HG02798 (cell line): ENCODE measurements at regions not wholly inside any gene's neighbourhood (a gene's known extent, or its start where the extent isn't known, plus 50 kb on each side); places are given as distances from the start of the nearest gene placed in this dataset.
"Not testable (repeated sequence)": the region's sequence is repeated elsewhere in the genome, so short reads cannot be mapped to it uniquely, and the experiment has no call there.

ENCODE experiments used
- ATAC-seq: cut with Tn5 transposase; IDR thresholded peaks from one replicate; pipeline ENCODE4 v1.9.1; 2021; ENCODE audit warnings: mild to moderate bottlenecking; ENCODE audit not compliant: unreplicated experiment, poor library complexity

- ATAC-seq = no peak
These were observed 161.8 kb upstream of the MTPN start for GRCh38 chr7:136138991-136139390.

GRCh38 chr7:136136906-136137454 lies 159.8 kb upstream of the MTPN start:
- no peak for ATAC-seq

DNA sequence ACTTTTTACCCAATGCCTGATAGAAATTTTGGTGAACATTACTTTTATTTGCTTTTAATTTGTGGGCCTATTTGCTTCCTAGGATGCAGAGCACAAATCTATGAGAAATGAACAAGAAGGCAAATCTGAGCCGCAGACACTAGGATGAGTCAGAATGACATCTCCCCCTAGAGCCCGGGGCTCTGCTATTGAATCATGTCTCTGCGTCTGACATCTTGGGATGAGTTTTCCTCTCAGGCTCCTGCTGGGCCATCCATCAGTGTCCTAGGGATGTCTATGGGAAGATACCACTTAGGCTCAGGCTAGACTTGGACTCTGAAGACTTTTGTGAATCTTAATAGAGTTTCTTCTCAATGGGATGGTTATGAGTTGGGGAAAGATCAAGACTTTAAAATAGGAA lies 157.3 kb upstream of the MTPN start:
- no peak for ATAC-seq

DNA sequence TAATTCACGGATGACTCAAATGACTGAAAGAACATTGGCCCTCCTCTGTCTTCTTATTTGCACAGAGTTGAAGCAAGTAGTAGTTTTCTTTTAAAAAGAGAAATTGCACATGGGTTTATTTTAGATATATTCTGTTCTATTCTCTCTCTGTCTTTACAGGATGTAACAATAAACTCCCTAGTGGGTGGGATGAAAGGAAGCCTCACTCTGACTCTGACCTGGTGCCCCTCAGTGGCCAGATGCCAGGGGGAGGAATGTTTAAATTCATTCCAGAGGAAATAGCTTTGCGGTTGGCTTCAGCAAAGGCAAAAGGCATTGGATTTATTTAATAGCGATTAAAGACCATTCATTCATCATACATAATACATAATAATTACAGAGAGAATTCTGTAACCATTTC lies 156.4 kb upstream of the MTPN start:
- ATAC-seq = no peak

DNA sequence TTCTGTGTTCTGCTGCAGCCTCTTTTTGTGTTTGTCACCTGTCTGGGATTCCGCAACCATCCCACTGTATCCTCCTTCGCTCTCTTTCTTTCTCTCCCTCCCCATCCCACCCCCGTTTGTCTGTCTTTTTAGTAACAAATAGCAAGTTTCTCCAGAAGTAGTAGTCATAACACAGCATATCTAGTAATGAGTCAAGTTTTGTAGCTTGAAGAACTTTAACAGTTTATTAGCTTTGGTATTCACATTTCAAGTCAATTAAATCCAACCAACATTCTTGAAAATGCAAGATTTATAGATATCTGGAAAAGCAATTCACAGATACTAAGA lies 154.1 kb upstream of the MTPN start:
- no peak for ATAC-seq

DNA sequence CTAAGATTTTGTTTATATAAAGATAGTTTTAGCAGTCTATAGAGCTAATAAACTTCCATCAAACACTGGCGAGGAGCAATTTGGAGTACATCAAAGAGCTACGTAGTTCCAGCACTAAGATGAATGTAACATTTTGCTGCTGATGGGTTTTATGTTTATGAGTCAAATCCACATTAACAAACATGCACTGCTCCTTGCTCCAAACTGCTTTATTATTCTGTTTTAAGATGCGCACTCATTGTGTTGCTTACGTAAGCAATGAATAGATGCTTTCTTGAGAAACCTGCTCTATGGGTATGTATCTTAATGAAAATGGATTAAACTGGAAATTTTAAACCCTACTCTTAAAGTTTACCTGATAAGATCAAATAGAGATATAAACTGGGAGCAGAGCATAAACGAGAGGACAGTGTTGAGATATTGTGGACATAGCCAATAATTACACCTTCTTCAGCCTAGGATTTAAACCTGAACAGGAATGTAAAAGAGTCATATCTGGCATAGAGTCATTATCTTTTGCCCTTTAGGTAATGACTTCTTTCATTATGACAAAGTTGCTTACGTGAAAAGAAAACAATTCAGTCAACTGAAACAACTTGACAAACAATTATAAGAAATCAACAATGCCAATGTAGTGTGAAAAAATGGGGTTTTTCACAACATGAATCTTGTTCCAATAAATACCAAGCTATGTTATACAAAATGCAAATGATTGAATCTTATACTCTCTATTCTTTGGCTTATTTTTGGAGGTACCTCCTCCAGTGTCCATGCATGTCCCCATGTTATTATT lies 153.5 kb upstream of the MTPN start:
- no peak for ATAC-seq

DNA sequence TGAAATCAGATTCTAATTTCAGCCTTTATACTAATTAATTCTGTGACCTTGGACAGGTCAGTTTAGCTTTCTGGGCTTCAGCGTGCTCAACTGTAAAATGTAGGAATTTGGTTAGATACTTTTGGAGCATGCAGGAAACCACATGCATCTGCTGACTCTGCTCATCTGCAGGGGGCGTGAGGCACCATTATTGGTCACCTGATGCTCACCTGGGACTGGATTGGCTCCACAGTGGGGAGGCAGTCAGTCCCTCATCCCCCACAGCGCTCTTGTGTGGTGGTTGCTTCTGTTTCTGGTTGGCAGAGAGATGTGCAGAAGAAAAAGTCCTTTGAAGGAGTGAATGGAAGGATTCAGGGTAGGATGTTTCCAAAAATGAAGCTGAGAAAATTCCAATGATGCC lies 150.9 kb upstream of the MTPN start:
- ATAC-seq = no peak

DNA sequence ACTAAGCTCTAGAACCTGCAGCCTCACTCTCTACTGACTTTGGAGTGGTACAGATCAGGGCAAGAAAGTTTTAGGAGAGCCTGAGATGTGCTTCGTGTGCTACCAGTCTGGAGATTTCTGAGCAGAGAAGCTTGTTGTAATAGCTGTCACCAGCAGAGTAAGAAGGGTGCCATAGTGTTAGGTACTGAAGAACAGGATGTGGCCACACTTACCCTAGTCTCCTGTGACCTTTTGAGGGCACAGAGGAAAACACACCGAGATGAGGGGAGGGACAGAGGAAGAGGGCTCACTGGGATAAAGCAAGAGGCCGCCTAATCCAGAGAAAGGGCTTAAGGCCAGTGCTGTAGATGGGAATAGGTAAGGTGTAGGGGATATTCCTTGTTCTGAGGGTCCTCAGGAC lies 146.2 kb upstream of the MTPN start:
- ATAC-seq = no peak

DNA sequence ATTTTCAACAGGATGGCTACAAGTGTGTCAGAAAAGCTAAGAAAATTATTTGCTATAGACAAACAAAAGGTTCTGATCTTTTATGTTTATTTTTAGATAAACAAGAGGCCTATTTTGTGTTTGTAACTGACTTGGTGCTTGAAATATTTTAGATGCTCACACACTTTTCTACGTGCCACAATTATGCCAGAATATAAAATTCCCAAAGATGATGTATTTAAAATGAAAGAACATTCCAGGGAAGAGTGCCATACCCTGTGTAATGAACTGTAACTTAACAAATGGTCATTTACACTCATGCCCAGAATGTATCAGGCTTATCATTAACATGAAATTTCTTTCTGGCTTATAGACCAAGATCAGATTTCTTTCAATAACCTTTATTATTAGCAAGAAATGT lies 144.9 kb upstream of the MTPN start:
- no peak for ATAC-seq

- no peak for ATAC-seq
These were observed 140.4 kb upstream of the MTPN start for GRCh38 chr7:136117539-136117938.

GRCh38 chr7:136116186-136116585 lies 139.0 kb upstream of the MTPN start:
- no peak for ATAC-seq

DNA sequence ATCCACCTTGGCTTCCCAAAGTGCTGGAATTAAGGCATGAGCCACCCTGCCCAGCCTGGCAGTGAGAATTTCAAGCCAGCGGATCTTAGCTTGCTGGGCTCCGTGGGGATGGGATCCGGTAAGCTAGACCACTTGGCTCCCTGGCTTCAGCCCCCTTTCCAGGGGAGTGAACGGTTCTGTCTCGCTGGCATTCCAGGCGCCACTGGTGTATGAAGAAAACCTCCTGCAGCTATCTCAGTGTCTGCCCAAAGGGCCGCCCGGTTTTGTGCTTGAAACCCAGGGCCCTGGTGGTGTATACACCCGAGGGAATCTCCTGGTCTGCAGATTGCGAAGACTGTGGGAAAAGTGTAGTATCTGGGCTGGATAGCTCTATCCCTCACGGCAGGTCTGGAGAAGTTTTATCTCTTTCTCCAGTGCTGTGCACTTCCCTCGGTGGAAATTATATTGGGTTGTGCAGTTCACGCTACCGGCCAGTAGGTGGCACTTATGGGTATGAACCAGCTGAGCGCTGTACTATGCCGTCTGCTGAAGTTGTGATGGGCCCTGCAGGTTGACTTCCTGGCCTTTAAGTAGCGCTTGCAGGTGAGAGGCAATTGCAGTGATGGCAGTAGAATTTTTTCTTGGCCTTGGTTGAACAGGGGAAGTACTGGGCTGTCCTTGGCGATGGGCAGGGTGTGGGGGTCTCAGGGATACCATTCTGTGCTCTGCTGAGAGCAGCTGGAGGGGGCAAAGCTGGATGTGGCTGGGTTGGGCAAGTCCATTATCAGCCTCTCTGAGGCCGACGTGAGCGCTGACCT lies 138.0 kb upstream of the MTPN start:
- peak; percentile 99 for ATAC-seq

DNA sequence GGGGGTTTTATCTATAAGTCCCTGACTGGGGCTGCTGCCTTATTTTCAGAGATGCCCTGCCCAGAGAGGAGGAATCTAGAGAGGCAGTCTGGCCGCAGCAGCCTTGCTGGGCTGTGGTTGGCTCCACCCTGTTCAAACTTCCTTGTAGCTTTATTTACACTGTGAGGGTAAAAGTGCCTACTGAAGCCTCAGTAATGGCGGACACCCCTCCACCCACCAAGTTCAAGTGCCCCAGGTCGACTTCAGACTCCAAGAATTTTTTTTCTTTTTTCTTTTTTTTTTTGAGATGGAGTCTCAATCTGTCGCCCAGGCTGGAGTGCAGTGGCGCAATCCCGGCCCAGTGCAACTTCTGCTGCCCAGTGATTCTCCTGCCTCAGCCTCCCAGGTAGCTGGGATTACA lies 137.3 kb upstream of the MTPN start:
- not testable (repeated sequence) for ATAC-seq

GRCh38 chr7:136109037-136109436 lies 131.9 kb upstream of the MTPN start:
- ATAC-seq = not testable (repeated sequence)

- no peak for ATAC-seq
These were observed 128.0 kb upstream of the MTPN start for GRCh38 chr7:136105191-136105590.

DNA sequence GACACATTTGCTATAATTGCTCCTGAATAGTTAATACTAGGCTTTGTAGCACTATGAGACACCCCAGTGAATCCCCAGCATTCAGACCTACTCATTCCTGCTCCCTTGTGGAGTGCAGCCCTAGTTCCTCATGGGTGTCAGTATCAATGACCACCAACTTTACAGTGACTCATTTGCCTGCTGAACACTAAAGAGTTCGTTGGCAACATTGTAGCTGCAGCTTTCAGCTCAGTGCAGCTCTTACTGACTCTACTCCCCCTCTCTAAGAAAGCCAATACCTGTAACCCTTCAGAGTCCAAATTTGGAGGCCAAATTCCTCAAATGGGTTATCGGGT lies 127.1 kb upstream of the MTPN start:
- no peak for ATAC-seq

DNA sequence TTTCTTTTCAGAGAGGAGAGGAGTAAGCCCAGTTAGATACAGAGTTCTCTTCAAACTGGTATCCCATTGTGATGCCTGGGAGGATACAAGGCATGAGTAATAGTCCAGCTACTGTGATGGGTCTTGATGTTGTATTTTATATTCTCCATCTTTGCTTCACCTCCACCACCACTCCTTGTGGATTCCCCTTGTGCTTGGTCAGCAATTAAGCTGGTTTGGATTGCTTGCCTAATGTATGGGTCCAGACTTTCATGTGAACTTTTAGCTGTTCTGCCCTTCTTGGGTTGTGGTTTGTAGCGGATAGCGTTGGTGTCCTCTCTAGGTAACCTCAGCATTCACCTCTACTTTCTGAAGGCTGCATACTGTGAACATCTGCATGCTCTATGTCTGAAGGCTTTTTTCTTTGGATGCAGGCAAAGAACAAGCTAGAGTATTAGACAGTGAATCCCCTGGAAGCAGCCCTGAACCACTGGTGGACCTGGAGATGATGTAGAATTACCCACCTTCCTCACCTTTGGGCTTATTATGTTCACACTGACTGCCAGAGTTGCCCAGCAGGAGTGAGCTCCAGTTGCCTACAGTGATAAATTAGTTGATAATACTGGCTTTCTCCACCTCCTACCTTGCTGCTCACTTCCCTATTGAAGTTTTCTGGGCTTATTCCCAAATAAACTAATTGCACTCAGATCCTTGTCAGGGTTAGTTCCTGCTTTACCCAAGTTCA lies 126.5 kb upstream of the MTPN start:
- no peak for ATAC-seq

DNA sequence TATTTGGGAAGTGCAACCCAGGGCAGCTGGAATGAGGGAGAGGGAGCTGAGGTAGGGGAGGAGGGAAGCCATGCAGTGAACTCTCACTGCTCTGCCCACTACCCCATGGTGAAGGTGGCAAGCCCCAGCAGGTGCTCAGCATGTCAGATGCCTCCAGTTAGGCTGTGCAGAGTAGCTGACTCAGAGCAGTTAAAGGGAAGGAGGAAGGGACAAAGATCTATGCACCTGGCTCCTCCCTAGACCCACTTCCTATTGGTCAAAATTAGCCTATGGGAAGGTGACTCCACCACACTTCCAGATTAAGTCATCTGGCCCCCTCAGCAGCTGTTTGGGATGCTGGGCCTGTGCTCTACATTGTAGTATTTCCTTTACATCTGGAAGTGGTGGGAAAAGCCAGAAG lies 125.7 kb upstream of the MTPN start:
- no peak for ATAC-seq

- not testable (repeated sequence) for ATAC-seq
These were observed 115.6 kb upstream of the MTPN start for GRCh38 chr7:136092714-136093113.

- ATAC-seq = no peak
These were observed 110.7 kb upstream of the MTPN start for GRCh38 chr7:136087881-136088280.

DNA sequence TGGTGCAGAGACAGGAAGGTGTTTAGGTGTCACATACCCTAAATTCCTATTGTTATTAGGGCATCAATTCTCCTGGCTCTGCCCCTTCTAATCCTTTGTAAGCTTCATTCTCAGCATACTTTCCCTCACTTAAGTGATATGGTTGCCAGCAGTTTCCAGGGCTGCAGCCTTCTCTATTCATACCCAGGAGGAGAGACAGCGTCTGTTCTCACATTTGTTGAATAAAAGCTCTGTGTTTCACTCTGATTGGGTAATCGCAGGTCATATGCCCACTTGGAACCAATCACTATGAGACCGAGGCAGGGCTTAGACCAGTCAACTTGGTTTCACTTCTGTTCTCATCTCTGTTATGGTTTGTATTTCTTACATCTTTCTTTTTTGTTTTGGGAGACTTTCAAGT lies 109.6 kb upstream of the MTPN start:
- ATAC-seq = peak; percentile 97
